Endothelial cell of umbilical vein (primary cell): ENCODE measurements at regions not wholly inside any gene's neighbourhood (a gene's known extent, or its start where the extent isn't known, plus 50 kb on each side); places are given as distances from the start of the nearest gene placed in this dataset.

Experiments used
- CTCF ChIP-seq, 2 donors: IDR thresholded peaks; 1 replicate in 1 of 2; 2 replicates in 1 of 2; pipeline ENCODE4 v1.5.1; 2011; ENCODE audit warnings: low read length in 2 of 2, mild to moderate bottlenecking in 2 of 2, moderate library complexity in 2 of 2, control low read depth in 1 of 2, inconsistent platforms in 1 of 2, low read depth in 1 of 2; ENCODE audit not compliant: insufficient read depth in 1 of 2; ENCODE audit errors: extremely low read depth in 1 of 2
- EZH2 ChIP-seq: IDR thresholded peaks from 2 replicates; pipeline ENCODE4 v1.6.1; 2012; ENCODE audit warnings: borderline replicate concordance, low read depth, mild to moderate bottlenecking, moderate library complexity, low read length, inconsistent platforms; ENCODE audit not compliant: severe bottlenecking
- JUN ChIP-seq: IDR thresholded peaks from 2 replicates; pipeline ENCODE4 v1.6.1; 2011; ENCODE audit warnings: borderline replicate concordance, low read depth; ENCODE audit not compliant: insufficient read length, insufficient read depth
- POLR2A ChIP-seq: IDR thresholded peaks from 2 replicates; pipeline ENCODE4 v1.6.1; 2012; ENCODE audit warnings: low read depth, mild to moderate bottlenecking, control low read depth, low read length
- POLR2AphosphoS5 ChIP-seq: IDR thresholded peaks from 2 replicates; pipeline ENCODE4 v1.6.1; 2012; ENCODE audit warnings: low read depth, mild to moderate bottlenecking, control low read depth, low read length, moderate library complexity; ENCODE audit not compliant: insufficient read depth

- TF ChIP-seq CTCF (IDR thresholded peaks at IDR 0.05; ENCODE audit: extremely low read depth in 1 of 2, insufficient read depth in 1 of 2, low read depth in 1 of 2, low read length in 2 of 2), result no peak
- no peak for TF ChIP-seq POLR2A
- TF ChIP-seq POLR2AphosphoS5, result no peak
- TF ChIP-seq EZH2, result no peak
- TF ChIP-seq JUN, result no peak
Observed at GRCh38 chr3:18127859-18128681, 297.1 kb downstream of the SATB1 start.
